GM23338 (cell line): ENCODE measurements at regions not wholly inside any gene's neighbourhood (a gene's known extent, or its start where the extent isn't known, plus 50 kb on each side); places are given as distances from the start of the nearest gene placed in this dataset.
"Not testable (repeated sequence)": the region's sequence is repeated elsewhere in the genome, so short reads cannot be mapped to it uniquely, and the experiment has no call there.

Source experiments
- CTCF ChIP-seq, 2 experiments: fragments of 200-600 bp in 1 of 2; sonication (generic) in 1 of 2; conservative IDR thresholded peaks; 2 replicates each; pipeline versions ENCODE4 v1.5.1 to v1.6.1; 2016 to 2017; ENCODE audit warnings: antibody characterized with exemption in 2 of 2, low read depth in 2 of 2, mild to moderate bottlenecking in 2 of 2, moderate library complexity in 1 of 2
- EZH2 ChIP-seq: fragments of 200-600 bp; sonication (generic); IDR thresholded peaks from one replicate; pipeline ENCODE4 v1.8.0; 2017; ENCODE audit warnings: antibody characterized with exemption, mild to moderate bottlenecking, low read depth; ENCODE audit not compliant: unreplicated experiment
- JUNB ChIP-seq: IDR thresholded peaks from one replicate; pipeline ENCODE4 v1.6.1; 2016; ENCODE audit warnings: antibody characterized with exemption; ENCODE audit not compliant: unreplicated experiment

- not testable (repeated sequence) for TF ChIP-seq CTCF (conservative IDR thresholded peaks at IDR 0.05; ENCODE audit: low read depth in 2 of 2); EZH2; JUNB
Measured at GRCh38 chr22:11607215-11607614, 3920.8 kb upstream of the OR11H1 start.
